C4-2B (cell line): ENCODE measurements at regions not wholly inside any gene's neighbourhood (a gene's known extent, or its start where the extent isn't known, plus 50 kb on each side); places are given as distances from the start of the nearest gene placed in this dataset.

ENCODE experiments used
- H3K27ac ChIP-seq: fragments of 450-650 bp; 2 replicates; pipeline ENCODE4 v1.5.1; 2017
- CTCF ChIP-seq: fragments of 450-650 bp; conservative IDR thresholded peaks from 2 replicates; pipeline ENCODE4 v1.5.1; 2017; ENCODE audit warnings: mild to moderate bottlenecking
- ZFX ChIP-seq: fragments of 450-650 bp; IDR thresholded peaks from 2 replicates; pipeline ENCODE4 v1.6.1; 2017

DNA sequence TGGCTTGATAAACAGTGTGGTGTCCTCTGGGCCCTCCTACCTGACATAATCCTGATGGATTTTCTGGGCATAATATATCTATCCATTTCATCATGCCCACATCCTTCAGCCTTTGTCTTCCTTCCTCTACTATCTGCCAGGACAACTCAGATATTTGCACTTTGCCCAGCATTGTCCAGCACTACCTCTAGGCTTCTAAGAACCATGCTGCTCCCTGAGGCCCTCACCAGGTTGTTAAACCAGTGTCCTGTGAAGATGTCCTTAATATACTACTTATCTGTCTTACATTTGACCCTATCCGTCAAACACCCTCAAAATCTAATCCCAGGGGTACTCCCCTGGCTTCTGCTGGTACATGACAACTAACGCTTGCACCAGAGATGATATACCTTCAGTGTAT, 58.2 kb upstream of the MAML3 start:
- TF ChIP-seq ZFX (no peak), CTCF (no peak)
- H3K27ac ChIP-seq: no peak overlapping the region

GRCh38 chr4:140211693-140212092, 57.7 kb upstream of the MAML3 start:
- H3K27ac ChIP-seq: no peak overlapping the region
- TF ChIP-seq ZFX: no peak
- no peak for TF ChIP-seq CTCF

DNA sequence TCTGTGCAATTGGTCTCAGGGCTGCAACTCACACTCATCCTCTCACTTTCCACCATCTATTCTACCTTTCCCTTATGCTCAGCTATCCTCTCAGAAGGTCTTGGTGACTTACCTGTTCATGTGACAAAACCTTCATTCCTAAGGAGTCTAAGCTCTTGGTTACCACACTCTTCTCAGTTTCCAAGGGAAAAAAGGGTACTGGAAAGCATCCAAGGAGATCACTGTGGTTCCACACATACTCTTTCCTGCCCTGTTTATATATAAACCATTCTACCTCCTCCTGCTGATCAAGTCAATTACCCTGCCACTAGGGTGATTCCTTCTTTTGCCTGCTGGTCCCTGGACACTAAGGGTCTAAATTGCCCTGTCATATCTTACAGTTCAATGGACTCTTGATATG, 57.2 kb upstream of the MAML3 start:
- H3K27ac ChIP-seq: no peak overlapping the region
- TF ChIP-seq ZFX: no peak
- TF ChIP-seq CTCF: no peak

DNA sequence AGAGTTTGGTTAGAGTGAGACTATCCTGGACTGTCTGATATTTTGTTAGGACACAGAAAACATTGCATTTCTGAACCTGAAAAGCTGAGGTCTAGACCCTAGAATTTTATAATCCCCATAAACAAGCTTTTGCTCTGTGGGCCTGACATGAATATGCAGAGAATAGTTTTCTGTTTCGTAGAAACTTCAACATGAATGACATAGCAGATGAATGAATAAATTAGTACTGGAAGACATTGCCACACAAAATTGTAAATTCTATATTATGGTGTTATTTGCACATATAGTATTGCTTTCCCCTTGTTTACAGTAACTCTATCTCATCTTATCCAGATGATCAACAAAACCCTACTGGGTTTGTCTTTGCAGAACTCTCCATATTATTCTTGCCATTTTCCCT, 54.9 kb upstream of the MAML3 start:
- no peak for TF ChIP-seq CTCF
- no peak for TF ChIP-seq ZFX
- H3K27ac ChIP-seq: no peak overlapping the region
